Mucosa of descending colon (tissue), 3 donors: ENCODE measurements at regions not wholly inside any gene's neighbourhood (a gene's known extent, or its start where the extent isn't known, plus 50 kb on each side); places are given as distances from the start of the nearest gene placed in this dataset.
"Not testable (repeated sequence)": the region's sequence is repeated elsewhere in the genome, so short reads cannot be mapped to it uniquely, and the experiment has no call there.

ENCODE experiments used
- ATAC-seq: fragments of 200-7000 bp; cut with Tn5 transposase; one replicate; pipeline ENCODE4 v1.9.1; 2020; ENCODE audit warnings: mild to moderate bottlenecking, moderate library complexity
- DNase-seq, 3 donors: peaks; one replicate each; pipeline ENCODE4 v3.0.0-alpha.2; 2020
- H3K36me3 ChIP-seq: fragments of 200-600 bp; one replicate; pipeline ENCODE4 v1.8.0; 2021; ENCODE audit warnings: low read depth, mild to moderate bottlenecking
- H3K4me1 ChIP-seq: fragments of 200-600 bp; one replicate; pipeline ENCODE4 v1.8.0; 2021; ENCODE audit warnings: low read depth, mild to moderate bottlenecking
- H3K4me3 ChIP-seq: fragments of 200-600 bp; one replicate; pipeline ENCODE4 v1.8.0; 2021; ENCODE audit warnings: mild to moderate bottlenecking
- H3K9me3 ChIP-seq: fragments of 200-600 bp; one replicate; pipeline ENCODE4 v1.8.0; 2021; ENCODE audit warnings: mild to moderate bottlenecking
- intact Hi-C, 2 donors: fragments of 100-400 bp; cut with DNase I in 1 of 2; cut with micrococcal nuclease in 1 of 2; formaldehyde crosslinking; loops; one replicate each; pipeline versions ENCODE4 v1.11.0 to v1.11.1; 2022; cut with DNase I, micrococcal nuclease
- TF ChIP-seq, protein P1 (sequence below): fragments of 200-600 bp; IDR thresholded peaks from one replicate; pipeline ENCODE4 v1.8.0; 2022; ENCODE audit warnings: antibody characterized with exemption, mild to moderate bottlenecking
- donor health status: DM: no; HTN: no; CAD: no; lungs with moderate emphysema.
- donor health status: DM: no; HTN: no; CAD: no.
- donor health status: DM: no; HTN: yes; CAD: no.

DNA sequence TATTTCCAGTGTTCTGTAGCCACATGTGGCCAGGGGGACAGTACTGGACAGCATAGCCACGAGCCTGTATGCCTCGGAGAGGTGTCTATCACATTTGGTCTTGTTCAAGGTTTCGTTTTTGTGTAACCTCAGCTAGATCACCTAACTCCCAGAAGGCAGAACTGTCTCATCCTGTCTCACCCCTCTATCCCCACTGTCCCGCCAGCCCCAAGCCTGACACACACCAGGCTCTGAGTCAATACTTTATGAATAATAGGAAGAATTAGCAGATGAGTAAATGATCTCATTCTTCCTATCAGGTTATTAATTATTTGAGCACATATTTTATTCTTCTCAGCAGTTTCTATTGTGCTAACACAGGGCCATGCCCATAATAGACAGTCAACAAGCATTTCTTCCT, 132.2 kb downstream of the NUFIP1 start:
- peaks cover 4% of the 10 kb centered on the region for H3K4me1 ChIP-seq
- no peaks in the 10 kb centered on the region for H3K9me3 ChIP-seq
- H3K4me3 ChIP-seq = no peak overlapping the region
- no peaks in the 10 kb centered on the region for H3K36me3 ChIP-seq
- ATAC-seq = no peak
- TF ChIP-seq, protein P1, sequence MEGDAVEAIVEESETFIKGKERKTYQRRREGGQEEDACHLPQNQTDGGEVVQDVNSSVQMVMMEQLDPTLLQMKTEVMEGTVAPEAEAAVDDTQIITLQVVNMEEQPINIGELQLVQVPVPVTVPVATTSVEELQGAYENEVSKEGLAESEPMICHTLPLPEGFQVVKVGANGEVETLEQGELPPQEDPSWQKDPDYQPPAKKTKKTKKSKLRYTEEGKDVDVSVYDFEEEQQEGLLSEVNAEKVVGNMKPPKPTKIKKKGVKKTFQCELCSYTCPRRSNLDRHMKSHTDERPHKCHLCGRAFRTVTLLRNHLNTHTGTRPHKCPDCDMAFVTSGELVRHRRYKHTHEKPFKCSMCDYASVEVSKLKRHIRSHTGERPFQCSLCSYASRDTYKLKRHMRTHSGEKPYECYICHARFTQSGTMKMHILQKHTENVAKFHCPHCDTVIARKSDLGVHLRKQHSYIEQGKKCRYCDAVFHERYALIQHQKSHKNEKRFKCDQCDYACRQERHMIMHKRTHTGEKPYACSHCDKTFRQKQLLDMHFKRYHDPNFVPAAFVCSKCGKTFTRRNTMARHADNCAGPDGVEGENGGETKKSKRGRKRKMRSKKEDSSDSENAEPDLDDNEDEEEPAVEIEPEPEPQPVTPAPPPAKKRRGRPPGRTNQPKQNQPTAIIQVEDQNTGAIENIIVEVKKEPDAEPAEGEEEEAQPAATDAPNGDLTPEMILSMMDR = no peak
- DNase-seq = no peak
- intact Hi-C loops = no loop called here

DNA sequence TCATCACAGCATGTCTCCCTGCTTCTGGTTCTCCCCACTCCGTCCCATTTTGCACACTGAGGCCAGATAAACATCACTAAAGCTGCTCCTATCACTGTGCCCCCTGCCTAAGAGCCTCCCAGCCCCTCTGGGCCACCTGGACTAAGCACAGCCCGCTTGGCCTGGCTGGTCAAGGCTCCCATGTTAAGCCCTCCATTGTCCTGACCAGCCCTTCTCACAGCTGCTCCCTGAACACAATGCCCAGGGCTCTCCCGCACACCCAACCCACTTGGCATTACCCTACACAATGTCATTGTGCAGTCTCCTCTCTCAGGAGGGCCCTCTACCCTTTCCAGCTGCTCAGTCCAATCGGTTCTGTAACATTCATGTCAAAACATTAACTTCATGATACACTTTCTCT, 133.4 kb downstream of the NUFIP1 start:
- TF ChIP-seq, protein P1 = no peak
- DNase-seq = no peak
- intact Hi-C loops = no loop called here
- Histone ChIP-seq H3K9me3 (no peaks in the 10 kb centered on the region), H3K4me1 (peaks cover 4% of the 10 kb centered on the region), H3K4me3 (no peak overlapping the region), H3K36me3 (no peaks in the 10 kb centered on the region)
- no peak for ATAC-seq

DNA sequence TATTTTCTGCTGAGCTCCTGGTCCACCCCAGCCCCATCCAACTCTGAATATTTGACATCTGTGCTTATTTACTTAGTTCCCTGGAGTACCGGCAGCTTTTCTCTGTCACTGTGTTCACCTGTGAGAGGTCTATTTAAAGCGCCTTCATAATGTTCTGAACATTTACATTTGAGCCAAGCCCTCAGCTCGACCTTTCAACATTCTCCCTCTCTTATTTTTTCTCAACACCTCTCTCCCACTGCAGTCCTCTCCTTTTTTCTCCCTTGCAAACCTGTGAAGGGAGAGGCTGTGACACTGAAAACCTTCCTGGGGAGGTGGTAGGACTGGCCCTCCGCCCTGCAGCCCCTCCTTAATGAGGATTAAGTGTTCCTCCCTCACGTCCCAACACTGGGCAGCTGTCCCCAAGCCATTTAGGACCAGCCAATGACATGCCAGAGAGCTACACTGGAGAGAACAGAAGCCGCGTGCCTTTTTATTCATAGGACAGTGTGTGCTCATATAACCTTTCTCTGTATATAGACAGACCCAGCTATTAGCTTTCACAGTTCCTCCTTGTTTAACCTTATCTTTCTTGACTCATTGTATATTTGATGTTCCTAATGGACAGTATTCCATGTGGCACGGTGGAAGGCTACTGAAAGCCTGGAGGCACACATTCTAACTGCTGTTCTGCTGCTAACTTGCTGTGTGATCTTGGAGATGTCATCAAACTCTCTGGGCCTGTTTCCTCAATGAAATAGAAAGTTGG, 134.8 kb downstream of the NUFIP1 start:
- Histone ChIP-seq H3K9me3 (no peaks in the 10 kb centered on the region), H3K4me1 (no peaks in the 10 kb centered on the region), H3K4me3 (no peak overlapping the region), H3K36me3 (no peaks in the 10 kb centered on the region)
- DNase-seq (peak; percentile 54 to 66 (median 59)), ATAC-seq (peak; percentile 88)
- TF ChIP-seq, protein P1 = no peak
- intact Hi-C loops = no loop called here

DNA sequence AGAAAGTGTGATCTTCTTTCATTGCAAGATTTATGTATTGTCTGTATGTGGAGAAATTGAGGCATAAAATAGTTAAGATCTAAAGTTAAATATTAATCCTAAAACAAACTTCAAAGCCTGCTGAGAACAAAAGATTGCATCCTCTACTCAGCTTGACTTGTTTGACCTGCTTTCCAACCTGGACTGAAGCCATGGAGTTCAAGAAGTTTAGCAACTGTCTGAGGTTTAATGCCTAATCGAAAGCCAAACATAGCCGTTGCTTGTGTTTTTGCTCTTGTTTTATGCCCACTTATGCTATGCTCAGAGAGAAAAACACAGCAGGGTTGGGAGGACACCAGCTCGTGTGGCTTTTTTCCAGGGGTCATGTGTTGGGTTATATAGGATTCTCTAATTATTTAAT, 135.6 kb downstream of the NUFIP1 start:
- peak in 1 of 3 donors; percentile 91 for DNase-seq
- Histone ChIP-seq H3K36me3 (no peaks in the 10 kb centered on the region), H3K9me3 (no peaks in the 10 kb centered on the region), H3K4me3 (no peak overlapping the region), H3K4me1 (no peaks in the 10 kb centered on the region)
- ATAC-seq = peak; percentile 75
- intact Hi-C loops = no loop called here
- TF ChIP-seq, protein P1 = no peak

DNA sequence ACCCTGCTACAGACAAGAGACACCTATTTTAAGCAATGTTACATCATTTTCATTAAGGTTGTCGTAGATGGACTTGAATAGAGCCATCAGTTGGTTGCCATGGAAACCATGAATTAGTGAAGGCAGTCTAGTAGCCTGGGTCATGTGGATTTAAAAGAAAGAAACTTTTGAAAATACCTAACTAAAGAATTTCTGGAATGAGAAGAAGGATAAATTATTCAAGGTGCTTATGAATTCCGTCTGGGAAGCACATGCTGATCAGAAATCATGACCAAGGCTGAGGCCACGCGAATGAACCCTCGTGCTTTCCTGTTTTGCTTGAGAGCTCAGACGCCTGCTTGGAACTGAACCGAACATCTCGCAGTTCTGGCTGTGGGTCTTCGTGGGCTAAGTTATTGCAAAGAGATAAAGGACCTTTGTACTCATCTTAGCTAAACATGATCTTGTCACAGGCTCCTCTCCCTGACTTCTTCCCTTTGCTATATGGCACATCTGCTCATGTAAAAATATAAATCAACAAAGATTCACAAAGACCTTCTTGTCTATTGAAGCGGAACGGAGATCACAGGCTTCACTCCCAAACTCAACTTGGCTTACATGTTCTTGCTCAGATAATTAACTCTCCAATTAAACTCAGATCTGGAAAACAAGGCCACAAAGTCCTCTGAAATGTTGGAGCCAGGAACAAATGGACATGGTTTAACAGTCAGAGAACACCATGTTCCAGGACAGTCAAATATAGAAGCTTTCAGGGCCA, 140.2 kb downstream of the NUFIP1 start:
- no peaks in the 10 kb centered on the region for H3K36me3 ChIP-seq
- TF ChIP-seq, protein P1 = no peak
- ATAC-seq = no peak
- H3K9me3 ChIP-seq = no peaks in the 10 kb centered on the region
- intact Hi-C loops = no loop called here
- DNase-seq = no peak
- no peaks in the 10 kb centered on the region for H3K4me1 ChIP-seq
- H3K4me3 ChIP-seq = no peak overlapping the region

DNA sequence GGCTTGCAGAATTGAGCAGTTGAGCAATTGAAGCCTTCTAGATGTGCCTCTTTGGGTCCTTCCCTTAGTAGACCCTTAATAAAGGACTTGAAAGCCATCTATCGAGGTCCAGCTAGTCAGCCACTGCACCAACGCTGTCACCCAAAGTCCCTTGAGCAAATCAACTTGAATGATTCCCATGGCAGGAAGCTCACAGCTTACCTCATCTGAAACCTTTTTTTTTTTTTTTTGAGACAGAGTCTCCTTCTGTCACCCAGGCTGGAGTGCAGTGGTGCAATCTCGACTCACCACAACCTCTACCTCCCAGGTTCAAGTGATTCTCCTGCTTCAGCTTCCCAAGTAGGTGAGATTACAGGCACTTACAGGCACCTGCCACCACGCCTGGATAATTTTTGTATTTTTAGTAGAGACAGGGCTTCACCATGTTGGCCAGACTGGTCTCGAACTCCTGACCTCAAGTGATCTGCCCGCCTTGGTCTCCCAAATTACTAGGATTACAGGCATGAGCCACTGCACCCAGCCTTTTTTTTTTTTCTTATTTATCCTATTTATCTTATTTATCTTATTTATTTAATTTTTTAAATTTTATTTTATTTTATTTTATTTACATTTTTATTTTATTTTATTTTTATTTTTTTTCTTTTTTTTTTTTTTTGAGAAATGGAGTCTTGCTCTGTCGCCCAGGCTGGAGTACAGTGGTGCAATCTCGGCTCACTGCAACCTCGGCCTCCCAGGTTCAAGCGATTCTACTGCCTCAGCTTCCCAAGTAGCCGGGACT, 143.8 kb downstream of the NUFIP1 start:
- DNase-seq, ATAC-seq, H3K9me3 ChIP-seq, H3K4me1 ChIP-seq, H3K36me3 ChIP-seq, intact Hi-C loops, H3K4me3 ChIP-seq: not testable (repeated sequence)
